ENCODE measurements at regions not wholly inside any gene's neighbourhood (a gene's known extent, or its start where the extent isn't known, plus 50 kb on each side); places are given as distances from the start of the nearest gene placed in this dataset.

DNA sequence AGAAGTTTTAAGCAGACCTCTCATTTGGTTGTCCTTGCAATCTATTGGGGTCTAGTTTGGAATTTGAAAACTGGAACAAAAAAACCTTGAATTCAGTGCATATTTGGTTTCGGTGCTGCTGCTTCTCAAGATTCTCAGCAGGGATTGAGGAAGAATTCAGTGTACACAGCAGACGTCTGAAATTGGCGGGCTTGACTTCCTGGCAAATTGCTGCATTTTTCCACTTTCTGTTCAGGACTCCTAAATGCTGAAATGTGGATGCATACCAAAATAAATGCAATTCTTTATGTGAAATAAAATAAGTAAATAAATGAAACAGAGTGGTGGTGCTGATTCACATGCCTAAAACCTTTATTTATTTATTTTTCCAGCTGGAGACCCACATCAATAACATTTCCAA is 332.4 kb upstream of the KYNU start:
- Mint-ChIP-seq H3K4me3 (ENCODE audit: unreplicated experiment) (no peak overlapping the region), H3K9me3 (ENCODE audit: unreplicated experiment) (peaks cover 2% of the 10 kb centered on the region), H3K4me1 (ENCODE audit: low read depth, unreplicated experiment) (no peaks in the 10 kb centered on the region), H3K36me3 (ENCODE audit: unreplicated experiment) (peaks cover 15% of the 10 kb centered on the region), H3K27me3 (ENCODE audit: unreplicated experiment) (no peaks in the 10 kb centered on the region), H3K27ac (ENCODE audit: unreplicated experiment) (no peak overlapping the region)
- DNase-seq = no peak
- TF ChIP-seq, protein P1, sequence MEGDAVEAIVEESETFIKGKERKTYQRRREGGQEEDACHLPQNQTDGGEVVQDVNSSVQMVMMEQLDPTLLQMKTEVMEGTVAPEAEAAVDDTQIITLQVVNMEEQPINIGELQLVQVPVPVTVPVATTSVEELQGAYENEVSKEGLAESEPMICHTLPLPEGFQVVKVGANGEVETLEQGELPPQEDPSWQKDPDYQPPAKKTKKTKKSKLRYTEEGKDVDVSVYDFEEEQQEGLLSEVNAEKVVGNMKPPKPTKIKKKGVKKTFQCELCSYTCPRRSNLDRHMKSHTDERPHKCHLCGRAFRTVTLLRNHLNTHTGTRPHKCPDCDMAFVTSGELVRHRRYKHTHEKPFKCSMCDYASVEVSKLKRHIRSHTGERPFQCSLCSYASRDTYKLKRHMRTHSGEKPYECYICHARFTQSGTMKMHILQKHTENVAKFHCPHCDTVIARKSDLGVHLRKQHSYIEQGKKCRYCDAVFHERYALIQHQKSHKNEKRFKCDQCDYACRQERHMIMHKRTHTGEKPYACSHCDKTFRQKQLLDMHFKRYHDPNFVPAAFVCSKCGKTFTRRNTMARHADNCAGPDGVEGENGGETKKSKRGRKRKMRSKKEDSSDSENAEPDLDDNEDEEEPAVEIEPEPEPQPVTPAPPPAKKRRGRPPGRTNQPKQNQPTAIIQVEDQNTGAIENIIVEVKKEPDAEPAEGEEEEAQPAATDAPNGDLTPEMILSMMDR (IDR thresholded peaks at IDR 0.05; ENCODE audit: partially characterized antibody, unreplicated experiment) = no peak

DNA sequence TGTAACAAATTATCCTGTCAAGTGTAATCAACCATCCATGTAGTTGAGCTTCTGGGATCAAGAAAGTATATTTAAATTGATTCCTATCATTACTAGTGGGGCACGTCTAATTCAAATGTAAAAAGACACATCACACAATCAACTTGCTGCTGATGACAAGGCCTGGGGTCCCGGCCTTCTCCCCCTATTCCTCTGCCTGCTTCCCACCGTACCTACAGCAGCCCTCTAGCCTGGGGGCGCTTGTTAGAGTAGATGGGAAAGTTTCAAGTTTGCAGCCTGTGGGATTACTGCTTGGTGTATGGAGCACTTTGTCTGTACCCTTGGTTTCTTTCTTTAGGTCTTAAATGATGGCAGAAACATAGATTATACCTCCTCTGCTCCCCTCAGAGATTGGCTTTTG is 333.3 kb upstream of the KYNU start:
- TF ChIP-seq, protein P1 (IDR thresholded peaks at IDR 0.05; ENCODE audit: partially characterized antibody, unreplicated experiment) = no peak
- H3K4me3 Mint-ChIP-seq (ENCODE audit: unreplicated experiment) = no peak overlapping the region
- H3K9me3 Mint-ChIP-seq (ENCODE audit: unreplicated experiment) = peaks cover 2% of the 10 kb centered on the region
- H3K4me1 Mint-ChIP-seq (ENCODE audit: low read depth, unreplicated experiment) = no peaks in the 10 kb centered on the region
- DNase-seq = no peak
- no peak overlapping the region for H3K27ac Mint-ChIP-seq (ENCODE audit: unreplicated experiment)
- H3K27me3 Mint-ChIP-seq (ENCODE audit: unreplicated experiment) = no peaks in the 10 kb centered on the region
- H3K36me3 Mint-ChIP-seq (ENCODE audit: unreplicated experiment) = peaks cover 15% of the 10 kb centered on the region

DNA sequence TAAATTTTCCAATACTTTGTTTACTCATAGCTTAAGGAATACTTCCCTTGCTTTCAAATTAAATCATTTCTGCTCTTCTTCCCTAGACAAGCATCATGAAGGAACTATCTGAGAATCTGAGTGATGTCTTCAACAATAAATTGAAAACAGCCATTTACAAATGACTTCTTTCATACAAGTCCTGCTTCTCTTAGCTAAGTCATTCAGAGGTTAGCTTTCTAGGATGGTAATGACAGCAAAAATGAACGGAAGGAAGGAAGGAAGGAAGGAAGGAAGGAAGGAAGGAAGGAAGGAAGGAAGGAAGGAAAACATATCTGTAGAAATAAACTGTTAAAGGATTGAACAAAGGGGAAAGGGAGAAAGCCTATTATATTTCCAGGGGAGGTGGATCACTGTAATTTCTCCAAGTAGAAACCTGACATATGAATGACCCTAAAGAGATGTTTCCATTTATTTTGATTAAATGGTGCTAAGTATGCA is 335.0 kb upstream of the KYNU start:
- Mint-ChIP-seq H3K36me3 (ENCODE audit: unreplicated experiment) (peaks cover 4% of the 10 kb centered on the region), H3K9me3 (ENCODE audit: unreplicated experiment) (peaks cover 2% of the 10 kb centered on the region), H3K27me3 (ENCODE audit: unreplicated experiment) (peaks cover 2% of the 10 kb centered on the region), H3K4me1 (ENCODE audit: low read depth, unreplicated experiment) (no peaks in the 10 kb centered on the region), H3K4me3 (ENCODE audit: unreplicated experiment) (no peak overlapping the region), H3K27ac (ENCODE audit: unreplicated experiment) (no peak overlapping the region)
- TF ChIP-seq, protein P1 (IDR thresholded peaks at IDR 0.05; ENCODE audit: partially characterized antibody, unreplicated experiment) = no peak
- DNase-seq = no peak

DNA sequence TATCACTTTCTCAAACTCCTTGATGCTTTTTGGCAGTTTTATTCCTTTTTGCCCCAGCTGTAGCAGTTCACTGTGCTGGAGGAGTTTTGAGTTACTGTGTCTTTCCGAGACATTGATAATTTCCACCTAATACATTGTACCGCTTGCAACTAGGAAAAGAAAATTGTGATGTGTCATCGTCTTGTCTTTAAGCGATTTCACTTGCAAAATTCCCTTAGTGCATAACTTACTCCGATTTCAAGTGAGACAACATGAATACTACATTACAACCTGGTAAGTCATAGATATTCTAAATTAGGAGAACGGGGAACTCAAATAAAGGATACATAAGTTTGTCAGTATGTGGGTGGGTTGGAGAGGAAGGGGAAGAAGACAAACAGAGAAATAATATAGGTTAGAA is 340.5 kb upstream of the KYNU start:
- H3K27ac Mint-ChIP-seq (ENCODE audit: unreplicated experiment) = no peak overlapping the region
- peaks cover 2% of the 10 kb centered on the region for H3K27me3 Mint-ChIP-seq (ENCODE audit: unreplicated experiment)
- no peaks in the 10 kb centered on the region for H3K36me3 Mint-ChIP-seq (ENCODE audit: unreplicated experiment)
- H3K9me3 Mint-ChIP-seq (ENCODE audit: unreplicated experiment) = no peaks in the 10 kb centered on the region
- no peak overlapping the region for H3K4me3 Mint-ChIP-seq (ENCODE audit: unreplicated experiment)
- H3K4me1 Mint-ChIP-seq (ENCODE audit: low read depth, unreplicated experiment) = no peaks in the 10 kb centered on the region
- no peak for DNase-seq
- TF ChIP-seq, protein P1 (IDR thresholded peaks at IDR 0.05; ENCODE audit: partially characterized antibody, unreplicated experiment) = no peak

GRCh38 chr2:142536492-142536891 is 341.0 kb upstream of the KYNU start:
- Mint-ChIP-seq H3K27me3 (ENCODE audit: unreplicated experiment) (peaks cover 2% of the 10 kb centered on the region), H3K4me3 (ENCODE audit: unreplicated experiment) (no peak overlapping the region)
- DNase-seq = no peak

More at GRCh38 chr2:142536492-142536891, 341.0 kb upstream of the KYNU start:
- Mint-ChIP-seq H3K9me3 (ENCODE audit: unreplicated experiment) (no peaks in the 10 kb centered on the region), H3K36me3 (ENCODE audit: unreplicated experiment) (no peaks in the 10 kb centered on the region), H3K4me1 (ENCODE audit: low read depth, unreplicated experiment) (no peaks in the 10 kb centered on the region), H3K27ac (ENCODE audit: unreplicated experiment) (no peak overlapping the region)
- TF ChIP-seq, protein P1 (IDR thresholded peaks at IDR 0.05; ENCODE audit: partially characterized antibody, unreplicated experiment) = no peak
